GM12878 (cell line): ENCODE measurements at regions not wholly inside any gene's neighbourhood (a gene's known extent, or its start where the extent isn't known, plus 50 kb on each side); places are given as distances from the start of the nearest gene placed in this dataset.

Experiments used
- ATF2 ChIP-seq: IDR thresholded peaks from 2 replicates; pipeline ENCODE4 v1.6.1; 2012; ENCODE audit warnings: low read length, inconsistent platforms
- BCL3 ChIP-seq: IDR thresholded peaks from 2 replicates; pipeline ENCODE4 v1.6.1; 2011; ENCODE audit warnings: borderline replicate concordance, low read depth, mild to moderate bottlenecking, moderate library complexity, low read length; ENCODE audit not compliant: insufficient read depth, poor library complexity, severe bottlenecking
- GATAD2B ChIP-seq: fragments of 450-650 bp; conservative IDR thresholded peaks from 2 replicates; pipeline ENCODE4 v1.6.1; 2017; ENCODE audit warnings: low read depth, mild to moderate bottlenecking, moderate library complexity
- IKZF1 ChIP-seq: fragments of 450-650 bp; conservative IDR thresholded peaks from 2 replicates; pipeline ENCODE4 v1.6.1; 2017; ENCODE audit warnings: antibody characterized with exemption, mild to moderate bottlenecking
- JUND ChIP-seq: IDR thresholded peaks from 2 replicates; pipeline ENCODE4 v1.6.1; 2012; ENCODE audit warnings: low read depth, mild to moderate bottlenecking, low read length, improper control_type of control experiment, moderate library complexity
- RUNX3 ChIP-seq: IDR thresholded peaks from 2 replicates; pipeline ENCODE4 v1.6.1; 2012; ENCODE audit warnings: low read length, inconsistent platforms
- SMC3 ChIP-seq: IDR thresholded peaks from 2 replicates; pipeline ENCODE4 v1.6.1; 2011; ENCODE audit warnings: low read length, improper control_type of control experiment, borderline replicate concordance
- SP1 ChIP-seq: IDR thresholded peaks from one replicate; pipeline ENCODE4 v1.6.1; 2011; ENCODE audit warnings: low read depth, low read length
- STAT3 ChIP-seq: IDR thresholded peaks from 2 replicates; pipeline ENCODE4 v1.6.1; 2011; ENCODE audit warnings: low read depth, low read length, improper control_type of control experiment
- TF ChIP-seq, protein P1 (sequence below): fragments of 150-350 bp; IDR thresholded peaks from 2 replicates; pipeline ENCODE4 v1.6.1; 2016; ENCODE audit warnings: low read depth, low read length

- TF ChIP-seq, protein P1, sequence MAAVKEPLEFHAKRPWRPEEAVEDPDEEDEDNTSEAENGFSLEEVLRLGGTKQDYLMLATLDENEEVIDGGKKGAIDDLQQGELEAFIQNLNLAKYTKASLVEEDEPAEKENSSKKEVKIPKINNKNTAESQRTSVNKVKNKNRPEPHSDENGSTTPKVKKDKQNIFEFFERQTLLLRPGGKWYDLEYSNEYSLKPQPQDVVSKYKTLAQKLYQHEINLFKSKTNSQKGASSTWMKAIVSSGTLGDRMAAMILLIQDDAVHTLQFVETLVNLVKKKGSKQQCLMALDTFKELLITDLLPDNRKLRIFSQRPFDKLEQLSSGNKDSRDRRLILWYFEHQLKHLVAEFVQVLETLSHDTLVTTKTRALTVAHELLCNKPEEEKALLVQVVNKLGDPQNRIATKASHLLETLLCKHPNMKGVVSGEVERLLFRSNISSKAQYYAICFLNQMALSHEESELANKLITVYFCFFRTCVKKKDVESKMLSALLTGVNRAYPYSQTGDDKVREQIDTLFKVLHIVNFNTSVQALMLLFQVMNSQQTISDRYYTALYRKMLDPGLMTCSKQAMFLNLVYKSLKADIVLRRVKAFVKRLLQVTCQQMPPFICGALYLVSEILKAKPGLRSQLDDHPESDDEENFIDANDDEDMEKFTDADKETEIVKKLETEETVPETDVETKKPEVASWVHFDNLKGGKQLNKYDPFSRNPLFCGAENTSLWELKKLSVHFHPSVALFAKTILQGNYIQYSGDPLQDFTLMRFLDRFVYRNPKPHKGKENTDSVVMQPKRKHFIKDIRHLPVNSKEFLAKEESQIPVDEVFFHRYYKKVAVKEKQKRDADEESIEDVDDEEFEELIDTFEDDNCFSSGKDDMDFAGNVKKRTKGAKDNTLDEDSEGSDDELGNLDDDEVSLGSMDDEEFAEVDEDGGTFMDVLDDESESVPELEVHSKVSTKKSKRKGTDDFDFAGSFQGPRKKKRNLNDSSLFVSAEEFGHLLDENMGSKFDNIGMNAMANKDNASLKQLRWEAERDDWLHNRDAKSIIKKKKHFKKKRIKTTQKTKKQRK = no peak
- TF ChIP-seq JUND (no peak), SP1 (no peak), BCL3 (no peak), SMC3 (no peak), GATAD2B (no peak), RUNX3 (no peak), ATF2 (no peak), IKZF1 (no peak), STAT3 (no peak)
These were observed 82.6 kb downstream of the ASB1 start (continued) for GRCh38 chr2:238509151-238509835.
